Peyer's patch (tissue), 4 donors: ENCODE measurements at regions not wholly inside any gene's neighbourhood (a gene's known extent, or its start where the extent isn't known, plus 50 kb on each side); places are given as distances from the start of the nearest gene placed in this dataset.

ENCODE experiments used
- DNase-seq, 3 donors: peaks; one replicate each; pipeline ENCODE4 v3.0.0-alpha.2; 2017 to 2019
- H3K27ac ChIP-seq, 4 donors: fragments of 200-600 bp; sonication (generic); one replicate each; pipeline ENCODE4 v1.5.1; 2016 to 2019
- H3K27me3 ChIP-seq, 2 donors: fragments of 200-600 bp; sonication (generic); one replicate each; pipeline ENCODE4 v1.5.1; 2019
- H3K36me3 ChIP-seq, 3 donors: fragments of 200-600 bp; sonication (generic); one replicate each; pipeline ENCODE4 v1.5.1; 2016 to 2019
- H3K4me1 ChIP-seq, 4 donors: fragments of 200-600 bp; sonication (generic); one replicate each; pipeline ENCODE4 v1.5.1; 2016 to 2019
- H3K4me3 ChIP-seq, 4 donors: fragments of 200-600 bp; sonication (generic); 1 replicate in 3 of 4; 2 replicates in 1 of 4; pipeline ENCODE4 v1.5.1; 2016 to 2019; ENCODE audit warnings: mild to moderate bottlenecking in 1 of 4
- H3K9me3 ChIP-seq, 4 donors: fragments of 200-600 bp; sonication (generic); one replicate each; pipeline ENCODE4 v1.5.1; 2016 to 2019; ENCODE audit warnings: mild to moderate bottlenecking in 1 of 4
- CTCF ChIP-seq, 6 experiments: fragments of 450-650 bp in 4 of 6; fragments of 200-600 bp in 2 of 6; sonication (generic) in 1 of 6; IDR thresholded peaks; one replicate each; pipeline ENCODE4 v1.5.1; 2017 to 2019; ENCODE audit warnings: antibody characterized with exemption in 6 of 6, mild to moderate bottlenecking in 3 of 6, moderate library complexity in 1 of 6
- POLR2A ChIP-seq, 2 donors: fragments of 450-650 bp; IDR thresholded peaks; one replicate each; pipeline ENCODE4 v1.5.1; 2017; ENCODE audit warnings: antibody characterized with exemption in 2 of 2, mild to moderate bottlenecking in 2 of 2, moderate library complexity in 2 of 2

GRCh38 chr2:41720331-41721251 lies 327.2 kb upstream of the PKDCC start:
- no peak overlapping the region for H3K4me3 ChIP-seq
- no peak for DNase-seq
- H3K9me3 ChIP-seq, result no peaks in the 10 kb centered on the region
- no peaks in the 10 kb centered on the region for H3K27me3 ChIP-seq
- no peaks in the 10 kb centered on the region for H3K4me1 ChIP-seq
- H3K36me3 ChIP-seq, result no peaks in the 10 kb centered on the region
- H3K27ac ChIP-seq, result no peak overlapping the region
- TF ChIP-seq CTCF (IDR thresholded peaks at IDR 0.05) (no peak), POLR2A (IDR thresholded peaks at IDR 0.05) (no peak)

GRCh38 chr2:41722668-41723369 lies 325.0 kb upstream of the PKDCC start:
- no peaks in the 10 kb centered on the region for H3K9me3 ChIP-seq
- no peak overlapping the region for H3K27ac ChIP-seq
- no peak overlapping the region for H3K4me3 ChIP-seq
- DNase-seq, result no peak
- no peaks in the 10 kb centered on the region for H3K4me1 ChIP-seq
- no peaks in the 10 kb centered on the region for H3K27me3 ChIP-seq
- H3K36me3 ChIP-seq, result no peaks in the 10 kb centered on the region
- no peak for TF ChIP-seq POLR2A (IDR thresholded peaks at IDR 0.05)
- TF ChIP-seq CTCF (IDR thresholded peaks at IDR 0.05), result no peak

- Histone ChIP-seq H3K36me3 (no peaks in the 10 kb centered on the region), H3K4me1 (no peaks in the 10 kb centered on the region), H3K27ac (no peak overlapping the region), H3K4me3 (no peak overlapping the region), H3K9me3 (no peaks in the 10 kb centered on the region), H3K27me3 (no peaks in the 10 kb centered on the region)
- no peak for DNase-seq
- TF ChIP-seq POLR2A (IDR thresholded peaks at IDR 0.05) (no peak), CTCF (IDR thresholded peaks at IDR 0.05) (no peak)
These were observed 324.3 kb upstream of the PKDCC start for GRCh38 chr2:41723526-41723925.

DNA sequence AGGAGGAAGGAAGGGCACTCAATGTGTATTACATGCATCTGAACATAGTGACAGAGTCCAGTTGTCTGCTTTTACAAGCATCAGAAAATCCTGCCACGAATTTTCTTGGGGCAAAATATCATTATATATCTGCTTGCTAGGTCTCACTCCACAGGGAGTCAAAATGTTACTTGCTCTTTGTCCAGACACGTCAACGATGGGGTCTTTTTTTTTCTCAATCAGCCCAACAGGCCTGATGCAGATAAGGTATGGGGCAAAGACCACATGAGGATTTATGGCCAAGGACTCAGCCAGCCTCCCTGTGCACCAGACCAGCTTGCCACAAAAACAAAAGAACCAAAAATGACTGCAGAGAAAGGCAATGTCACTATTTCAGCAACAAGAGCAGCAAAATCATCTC lies 323.4 kb upstream of the PKDCC start:
- DNase-seq, result no peak
- Histone ChIP-seq H3K4me3 (no peak overlapping the region), H3K36me3 (no peaks in the 10 kb centered on the region), H3K27ac (no peak overlapping the region), H3K9me3 (no peaks in the 10 kb centered on the region), H3K27me3 (no peaks in the 10 kb centered on the region), H3K4me1 (no peaks in the 10 kb centered on the region)
- TF ChIP-seq POLR2A (IDR thresholded peaks at IDR 0.05) (no peak), CTCF (IDR thresholded peaks at IDR 0.05) (no peak)

DNA sequence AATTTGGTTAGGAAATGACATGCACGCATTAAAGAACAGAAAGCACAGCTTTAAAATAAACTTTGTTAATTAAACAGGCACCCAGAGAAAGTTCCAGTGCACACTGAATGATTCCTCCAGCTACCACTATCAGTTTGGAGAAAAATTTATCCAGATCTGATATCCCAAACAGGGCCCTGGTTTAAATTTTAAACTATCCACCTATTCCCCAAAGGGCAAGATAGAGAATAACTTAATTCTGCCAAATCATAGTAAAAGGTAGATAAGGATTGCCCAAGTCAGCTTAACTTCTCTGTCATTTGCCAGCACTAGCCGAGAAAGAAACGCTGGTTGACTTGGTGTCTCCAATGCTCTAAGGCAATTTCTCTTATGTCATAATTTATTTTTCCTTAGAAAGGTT lies 321.9 kb upstream of the PKDCC start:
- Histone ChIP-seq H3K27me3 (no peaks in the 10 kb centered on the region), H3K36me3 (no peaks in the 10 kb centered on the region), H3K4me3 (no peak overlapping the region), H3K27ac (no peak overlapping the region), H3K4me1 (no peaks in the 10 kb centered on the region), H3K9me3 (no peaks in the 10 kb centered on the region)
- TF ChIP-seq POLR2A (IDR thresholded peaks at IDR 0.05), result no peak
- no peak for TF ChIP-seq CTCF (IDR thresholded peaks at IDR 0.05)
- no peak for DNase-seq
